ENCODE measurements at regions not wholly inside any gene's neighbourhood (a gene's known extent, or its start where the extent isn't known, plus 50 kb on each side); places are given as distances from the start of the nearest gene placed in this dataset.

GRCh38 chr5:166165596-166165995 lies 2125.8 kb upstream of the WWC1 start:
- no peak for TF ChIP-seq EZH2 (IDR thresholded peaks at IDR 0.05; ENCODE audit: insufficient read depth, poor library complexity, severe bottlenecking)
- no peak for TF ChIP-seq EZH2phosphoT487 (IDR thresholded peaks at IDR 0.05; ENCODE audit: insufficient read depth, low read depth)
